NT2/D1 (cell line): ENCODE measurements at regions not wholly inside any gene's neighbourhood (a gene's known extent, or its start where the extent isn't known, plus 50 kb on each side); places are given as distances from the start of the nearest gene placed in this dataset.

ENCODE experiments used
- DNase-seq: peaks from one replicate; pipeline ENCODE4 v3.0.0-alpha.2; 2011; ENCODE audit warnings: low read depth, low spot score
- H3K27me3 ChIP-seq: 2 replicates; pipeline ENCODE4 v1.6.0; 2011; ENCODE audit warnings: mild to moderate bottlenecking; ENCODE audit not compliant: insufficient read length, insufficient read depth
- H3K36me3 ChIP-seq: 2 replicates; pipeline ENCODE4 v1.6.1; 2011; ENCODE audit warnings: mild to moderate bottlenecking, low read length, mixed read lengths; ENCODE audit not compliant: insufficient read depth, insufficient read length
- H3K4me1 ChIP-seq: 2 replicates; pipeline ENCODE4 v1.5.1; 2011; ENCODE audit not compliant: insufficient read depth, insufficient read length
- H3K4me3 ChIP-seq: 2 replicates; pipeline ENCODE4 v1.5.1; 2011; ENCODE audit warnings: low read depth; ENCODE audit not compliant: insufficient read length
- H3K9ac ChIP-seq: 2 replicates; pipeline ENCODE4 v1.6.0; 2011; ENCODE audit warnings: low read depth; ENCODE audit not compliant: insufficient read length
- H3K9me3 ChIP-seq: 2 replicates; pipeline ENCODE4 v1.5.1; 2011; ENCODE audit warnings: mild to moderate bottlenecking, low read length; ENCODE audit not compliant: insufficient read depth
- SUZ12 ChIP-seq: IDR thresholded peaks from 2 replicates; pipeline ENCODE4 v1.6.1; 2011; ENCODE audit not compliant: insufficient read length, insufficient read depth; ENCODE audit errors: extremely low read depth
- YY1 ChIP-seq: IDR thresholded peaks from 2 replicates; pipeline ENCODE4 v1.6.1; 2011; ENCODE audit not compliant: insufficient read length, insufficient read depth
- ZNF274 ChIP-seq: IDR thresholded peaks from 2 replicates; pipeline ENCODE4 v1.6.1; 2011; ENCODE audit warnings: mild to moderate bottlenecking, low read depth, low read length

DNA sequence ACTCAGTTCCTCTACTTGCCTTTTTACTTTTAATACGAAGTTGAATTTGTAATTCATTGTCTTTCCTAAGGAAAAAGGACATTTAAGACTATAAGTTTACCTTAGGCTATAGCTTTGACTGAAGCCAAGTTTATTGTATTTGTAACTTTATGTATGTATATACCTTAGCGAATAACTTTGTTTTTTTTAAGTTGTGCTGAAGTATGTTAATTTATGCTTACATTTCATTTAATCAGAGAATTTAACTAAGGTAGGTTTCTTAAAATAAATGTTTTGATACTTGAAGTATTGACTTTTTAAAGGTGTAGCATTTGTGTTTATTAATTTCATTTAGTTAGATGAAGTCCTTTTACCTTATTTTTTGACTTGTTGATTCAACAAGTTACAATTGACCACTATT is 55.2 kb upstream of the TPTE start:
- TF ChIP-seq SUZ12 = no peak
- no peak for TF ChIP-seq YY1
- TF ChIP-seq ZNF274 = no peak
- H3K36me3 ChIP-seq = no peaks in the 10 kb centered on the region
- no peak for DNase-seq
- no peak overlapping the region for H3K9ac ChIP-seq
- peaks cover 26% of the 10 kb centered on the region for H3K27me3 ChIP-seq
- H3K4me1 ChIP-seq = no peaks in the 10 kb centered on the region
- H3K4me3 ChIP-seq = no peak overlapping the region
- H3K9me3 ChIP-seq = no peaks in the 10 kb centered on the region
